Naive thymus-derived CD4-positive, alpha-beta T cell (primary cell): ENCODE measurements at regions not wholly inside any gene's neighbourhood (a gene's known extent, or its start where the extent isn't known, plus 50 kb on each side); places are given as distances from the start of the nearest gene placed in this dataset.
"Not testable (repeated sequence)": the region's sequence is repeated elsewhere in the genome, so short reads cannot be mapped to it uniquely, and the experiment has no call there.

ENCODE experiments used
- ATAC-seq: fragments of 150-1000 bp; cut with Tn5 transposase; 2 replicates; pipeline ENCODE4 v1.10.0; 2021; ENCODE audit warnings: mild to moderate bottlenecking, moderate library complexity
- CTCF ChIA-PET: fragments of 350-600 bp; sonication (Branson Sonifier 250); formaldehyde crosslinking; loops from one replicate; lab custom pipeline; 2021; ENCODE audit warnings: antibody characterized with exemption; lab: Charles Lee
- POLR2A ChIA-PET: fragments of 350-600 bp; sonication (Branson Sonifier 250); formaldehyde crosslinking; loops from one replicate; lab custom pipeline; 2021; ENCODE audit warnings: antibody characterized with exemption, inconsistent platforms; lab: Charles Lee
- DNase-seq, 9 donors: peaks; one replicate each; pipeline versions ENCODE4 v3.0.0 to v3.0.0-alpha.2; 2020 to 2022; ENCODE audit warnings: mixed read lengths in 1 of 9
- H3K27ac ChIP-seq: one replicate; pipeline ENCODE4 v1.7.0; 2013; ENCODE audit warnings: mild to moderate bottlenecking, low read depth, low read length, moderate library complexity
- H3K27me3 ChIP-seq, 2 donors: one replicate each; pipeline ENCODE4 v1.7.0; 2013; ENCODE audit warnings: low read length in 2 of 2, mild to moderate bottlenecking in 2 of 2, moderate library complexity in 2 of 2; ENCODE audit not compliant: control insufficient read depth in 2 of 2, insufficient read depth in 2 of 2
- H3K36me3 ChIP-seq, 3 experiments: 1 replicate in 2 of 3; 2 replicates in 1 of 3; pipeline ENCODE4 v1.7.0; 2013; ENCODE audit warnings: low read length in 3 of 3, mild to moderate bottlenecking in 3 of 3, moderate library complexity in 1 of 3; ENCODE audit not compliant: insufficient read depth in 3 of 3, control insufficient read depth in 2 of 3
- H3K4me1 ChIP-seq, 2 donors: one replicate each; pipeline ENCODE4 v1.7.0; 2013; ENCODE audit warnings: low read length in 2 of 2, mild to moderate bottlenecking in 2 of 2, moderate library complexity in 1 of 2; ENCODE audit not compliant: control insufficient read depth in 2 of 2, insufficient read depth in 2 of 2
- H3K4me3 ChIP-seq: 2 replicates; pipeline ENCODE4 v1.7.0; 2013; ENCODE audit warnings: mild to moderate bottlenecking, low read length
- H3K9me3 ChIP-seq, 3 experiments: 1 replicate in 2 of 3; 2 replicates in 1 of 3; pipeline ENCODE4 v1.7.0; 2013; ENCODE audit warnings: low read length in 3 of 3; ENCODE audit not compliant: control insufficient read depth in 2 of 3
- H3K27ac Mint-ChIP-seq, 9 donors: one replicate each; pipeline ENCODE4 v1.8.0; 2020 to 2022; ENCODE audit warnings: mixed read lengths in 9 of 9, mild to moderate bottlenecking in 8 of 9, moderate library complexity in 5 of 9, inconsistent platforms in 2 of 9
- H3K27me3 Mint-ChIP-seq, 5 donors: one replicate each; pipeline ENCODE4 v1.8.0; 2021 to 2022; ENCODE audit warnings: mixed read lengths in 5 of 5, mild to moderate bottlenecking in 1 of 5
- H3K36me3 Mint-ChIP-seq, 5 donors: one replicate each; pipeline ENCODE4 v1.8.0; 2020 to 2022; ENCODE audit warnings: mixed read lengths in 5 of 5, mild to moderate bottlenecking in 3 of 5, inconsistent platforms in 1 of 5
- H3K4me1 Mint-ChIP-seq, 7 donors: one replicate each; pipeline ENCODE4 v1.8.0; 2020 to 2022; ENCODE audit warnings: mixed read lengths in 7 of 7, mild to moderate bottlenecking in 3 of 7, inconsistent platforms in 1 of 7
- H3K4me3 Mint-ChIP-seq, 10 donors: one replicate each; pipeline ENCODE4 v1.8.0; 2020 to 2022; ENCODE audit warnings: mild to moderate bottlenecking in 10 of 10, mixed read lengths in 10 of 10, moderate library complexity in 6 of 10, inconsistent platforms in 2 of 10
- H3K9me3 Mint-ChIP-seq, 11 donors: one replicate each; pipeline ENCODE4 v1.8.0; 2020 to 2022; ENCODE audit warnings: mixed read lengths in 11 of 11, mild to moderate bottlenecking in 4 of 11, inconsistent platforms in 1 of 11, moderate library complexity in 1 of 11
- intact Hi-C, 2 donors: fragments of 100-400 bp; cut with micrococcal nuclease; formaldehyde crosslinking; loops; one replicate each; pipeline ENCODE4 v1.15.1; 2023

GRCh38 chr18:7178568-7178967 is 52.3 kb upstream of the LRRC30 start:
- H3K9me3 Mint-ChIP-seq, intact Hi-C loops, H3K27me3 Mint-ChIP-seq, H3K27ac Mint-ChIP-seq, H3K4me1 ChIP-seq, CTCF ChIA-PET, H3K36me3 Mint-ChIP-seq, DNase-seq, H3K4me3 Mint-ChIP-seq, ATAC-seq, H3K4me1 Mint-ChIP-seq, H3K27ac ChIP-seq, H3K27me3 ChIP-seq, H3K9me3 ChIP-seq, H3K4me3 ChIP-seq, POLR2A ChIA-PET, H3K36me3 ChIP-seq: not testable (repeated sequence)

GRCh38 chr18:7177116-7177744 is 53.7 kb upstream of the LRRC30 start:
- Mint-ChIP-seq H3K9me3 (peaks cover 0 to 5% (median 1%) of the 10 kb centered on the region in 11 donors), H3K4me1 (peaks cover 0 to 1% (median 0%) of the 10 kb centered on the region in 7 donors), H3K27ac (no peak overlapping the region), H3K36me3 (no peaks in the 10 kb centered on the region), H3K4me3 (no peak overlapping the region), H3K27me3 (no peaks in the 10 kb centered on the region)
- DNase-seq, result no peak
- Histone ChIP-seq H3K27ac (no peak overlapping the region), H3K9me3 (no peaks in the 10 kb centered on the region), H3K4me1 (no peaks in the 10 kb centered on the region), H3K27me3 (no peaks in the 10 kb centered on the region), H3K4me3 (no peak overlapping the region), H3K36me3 (no peaks in the 10 kb centered on the region)
- POLR2A ChIA-PET, result no interaction called here
- ATAC-seq, result no peak
- CTCF ChIA-PET, result interaction anchor here (0.6 kb wide), 1 partner anchor 1760 kb away, joined by 3 read pairs; no protein-coding TSS in a partner anchor
- intact Hi-C loops, result no loop called here

- H3K27me3 ChIP-seq, result no peaks in the 10 kb centered on the region
- intact Hi-C loops, result no loop called here
- Mint-ChIP-seq H3K4me1 (peaks cover 0 to 1% (median 0%) of the 10 kb centered on the region in 7 donors), H3K27me3 (no peaks in the 10 kb centered on the region), H3K4me3 (no peak overlapping the region), H3K27ac (no peak overlapping the region), H3K9me3 (peaks cover 0 to 1% (median 0%) of the 10 kb centered on the region in 11 donors), H3K36me3 (no peaks in the 10 kb centered on the region)
- no peaks in the 10 kb centered on the region for H3K36me3 ChIP-seq
- H3K9me3 ChIP-seq, result no peaks in the 10 kb centered on the region
- DNase-seq, result no peak
- ATAC-seq, result no peak
- POLR2A ChIA-PET, result no interaction called here
- H3K27ac ChIP-seq, result no peak overlapping the region
- no peak overlapping the region for H3K4me3 ChIP-seq
- H3K4me1 ChIP-seq, result no peaks in the 10 kb centered on the region
- CTCF ChIA-PET, result no interaction called here
Observed at GRCh38 chr18:7174344-7175095, 56.4 kb upstream of the LRRC30 start.

GRCh38 chr18:7173216-7173615 is 55.6 kb upstream of the LAMA1 start:
- Mint-ChIP-seq H3K4me3 (no peak overlapping the region), H3K27me3 (no peaks in the 10 kb centered on the region), H3K4me1 (peaks cover 0 to 1% (median 0%) of the 10 kb centered on the region in 7 donors), H3K36me3 (no peaks in the 10 kb centered on the region), H3K9me3 (peaks cover 0 to 1% (median 0%) of the 10 kb centered on the region in 11 donors), H3K27ac (no peak overlapping the region)
- Histone ChIP-seq H3K27me3 (no peaks in the 10 kb centered on the region), H3K9me3 (no peaks in the 10 kb centered on the region), H3K4me3 (no peak overlapping the region), H3K27ac (no peak overlapping the region), H3K4me1 (no peaks in the 10 kb centered on the region), H3K36me3 (no peaks in the 10 kb centered on the region)
- ATAC-seq (no peak), DNase-seq (no peak)
- CTCF ChIA-PET, result no interaction called here
- intact Hi-C loops, result no loop called here
- POLR2A ChIA-PET, result no interaction called here

- Mint-ChIP-seq H3K27ac (no peak overlapping the region), H3K4me3 (no peak overlapping the region)
- intact Hi-C loops, result no loop called here
Observed at GRCh38 chr18:7172611-7173010, 55.0 kb upstream of the LAMA1 start.

GRCh38 chr18:7170292-7170691 is 52.7 kb upstream of the LAMA1 start:
- ChIA-PET CTCF (no interaction called here), POLR2A (no interaction called here)
- no peaks in the 10 kb centered on the region for H3K36me3 Mint-ChIP-seq
- no peak overlapping the region for H3K4me3 ChIP-seq
- intact Hi-C loops, result no loop called here
- no peak overlapping the region for H3K27ac Mint-ChIP-seq
- no peaks in the 10 kb centered on the region for H3K9me3 ChIP-seq
- DNase-seq (no peak), ATAC-seq (no peak)
- no peaks in the 10 kb centered on the region for H3K27me3 Mint-ChIP-seq
- H3K9me3 Mint-ChIP-seq, result peaks cover 0 to 3% (median 0%) of the 10 kb centered on the region in 11 donors
- no peaks in the 10 kb centered on the region for H3K27me3 ChIP-seq
- H3K36me3 ChIP-seq, result no peaks in the 10 kb centered on the region
- no peak overlapping the region for H3K4me3 Mint-ChIP-seq
- H3K4me1 ChIP-seq, result no peaks in the 10 kb centered on the region
- no peak overlapping the region for H3K27ac ChIP-seq
- H3K4me1 Mint-ChIP-seq, result no peaks in the 10 kb centered on the region

More at GRCh38 chr18:7172611-7173010, 55.0 kb upstream of the LAMA1 start:
- Mint-ChIP-seq H3K27me3 (no peaks in the 10 kb centered on the region), H3K4me1 (peaks cover 0 to 1% (median 0%) of the 10 kb centered on the region in 7 donors), H3K9me3 (peaks cover 0 to 1% (median 0%) of the 10 kb centered on the region in 11 donors), H3K36me3 (no peaks in the 10 kb centered on the region)
- Histone ChIP-seq H3K9me3 (no peaks in the 10 kb centered on the region), H3K4me1 (no peaks in the 10 kb centered on the region), H3K4me3 (no peak overlapping the region), H3K27ac (no peak overlapping the region), H3K27me3 (no peaks in the 10 kb centered on the region), H3K36me3 (no peaks in the 10 kb centered on the region)
- ATAC-seq (no peak), DNase-seq (no peak)
- ChIA-PET POLR2A (no interaction called here), CTCF (no interaction called here)

GRCh38 chr18:7169601-7170000 is 52.0 kb upstream of the LAMA1 start:
- ChIA-PET CTCF (no interaction called here), POLR2A (no interaction called here)
- H3K27me3 Mint-ChIP-seq, result no peaks in the 10 kb centered on the region
- H3K4me1 ChIP-seq, result no peaks in the 10 kb centered on the region
- no peaks in the 10 kb centered on the region for H3K36me3 ChIP-seq
- ATAC-seq (no peak), DNase-seq (no peak)
- H3K27ac Mint-ChIP-seq, result no peak overlapping the region
- no peak overlapping the region for H3K27ac ChIP-seq
- H3K4me3 Mint-ChIP-seq, result no peak overlapping the region
- H3K27me3 ChIP-seq, result no peaks in the 10 kb centered on the region
- no peak overlapping the region for H3K4me3 ChIP-seq
- intact Hi-C loops, result no loop called here
- H3K4me1 Mint-ChIP-seq, result no peaks in the 10 kb centered on the region
- H3K9me3 ChIP-seq, result no peaks in the 10 kb centered on the region
- no peaks in the 10 kb centered on the region for H3K36me3 Mint-ChIP-seq
- H3K9me3 Mint-ChIP-seq, result peaks cover 0 to 4% (median 0%) of the 10 kb centered on the region in 11 donors
